Adrenal gland (tissue), 9 donors: ENCODE measurements at regions not wholly inside any gene's neighbourhood (a gene's known extent, or its start where the extent isn't known, plus 50 kb on each side); places are given as distances from the start of the nearest gene placed in this dataset.

Source experiments
- DNase-seq, 7 donors: peaks; one replicate each; pipeline ENCODE4 v3.0.0-alpha.2; 2019 to 2020
- H3K27ac ChIP-seq, 5 donors: fragments of 200-600 bp; sonication (generic) in 4 of 5; 1 replicate in 3 of 5; 2 replicates in 2 of 5; pipeline versions ENCODE4 v1.5.1 to v1.8.0; 2016 to 2020; ENCODE audit warnings: mild to moderate bottlenecking in 1 of 5
- H3K27me3 ChIP-seq: fragments of 200-600 bp; 2 replicates; pipeline ENCODE4 v1.8.0; 2021
- H3K36me3 ChIP-seq, 2 donors: fragments of 200-600 bp; replicated peaks in 1 of 2; 1 replicate in 1 of 2; 2 replicates in 1 of 2; pipeline versions ENCODE4 v1.5.1 to v1.8.0; 2018 to 2022
- H3K4me1 ChIP-seq, 2 donors: fragments of 200-600 bp; replicated peaks in 1 of 2; 1 replicate in 1 of 2; 2 replicates in 1 of 2; pipeline versions ENCODE4 v1.5.1 to v1.8.0; 2018 to 2021
- H3K4me3 ChIP-seq, 4 donors: fragments of 200-600 bp; sonication (generic) in 3 of 4; one replicate each; pipeline ENCODE4 v1.5.1; 2016 to 2018
- H3K9me3 ChIP-seq, 3 donors: fragments of 200-600 bp; sonication (generic) in 1 of 3; replicated peaks in 1 of 3; 1 replicate in 2 of 3; 2 replicates in 1 of 3; pipeline versions ENCODE4 v1.5.1 to v1.8.0; 2016 to 2021
- CTCF ChIP-seq, 6 experiments: fragments of 450-650 bp in 4 of 6; fragments of 200-600 bp in 2 of 6; sonication (generic) in 1 of 6; IDR thresholded peaks; 1 replicate in 5 of 6; 2 replicates in 1 of 6; pipeline versions ENCODE4 v1.5.1 to v1.8.0; 2016 to 2021; ENCODE audit warnings: antibody characterized with exemption in 6 of 6, mild to moderate bottlenecking in 2 of 6, moderate library complexity in 1 of 6
- POLR2A ChIP-seq, 2 donors: fragments of 450-650 bp; IDR thresholded peaks; one replicate each; pipeline ENCODE4 v1.6.1; 2017; ENCODE audit warnings: antibody characterized with exemption in 2 of 2, mild to moderate bottlenecking in 2 of 2, moderate library complexity in 1 of 2
- WGBS, 4 donors: extraction: QIAGEN DNeasy Blood & Tissue Kit in 2 of 4; methylation state at CpG; one replicate each; pipeline versions ENCODE4 v1.1.5 to v1.1.7; 2013 to 2017; 5-methylcytosine and 5-hydroxymethylcytosine counted together
- intact Hi-C, 2 donors: fragments of 100-400 bp; cut with DNase I; formaldehyde crosslinking; loops; one replicate each; pipeline versions ENCODE4 v1.14.1 to v1.15.0; 2022 to 2023
- donor health status: healthy with polysubstance abuse.
- donor health status: Bipolar disorder and iron deficiency.
- donor health status: DM: yes; HTN: yes; CAD: no.
- donor health status: DM: no; HTN: no; CAD: no.
- donor health status: DM: no; HTN: no; CAD: no.

GRCh38 chr20:52812231-52812847 lies 159.8 kb upstream of the TSHZ2 start:
- Histone ChIP-seq H3K4me3 (no peak overlapping the region), H3K27me3 (no peaks in the 10 kb centered on the region), H3K4me1 (no peaks in the 10 kb centered on the region), H3K9me3 (no peaks in the 10 kb centered on the region), H3K27ac (no peak overlapping the region), H3K36me3 (no peaks in the 10 kb centered on the region)
- no peak for TF ChIP-seq POLR2A (IDR thresholded peaks at IDR 0.05)
- TF ChIP-seq CTCF (IDR thresholded peaks at IDR 0.05), result no peak
- peak; percentile 27 to 66 (median 51) for DNase-seq
- intact Hi-C loops, result no loop called here
- 80 to 89% (median 87%) methylated on average over 4 of the region's 4 CpGs for WGBS, 4 donors

GRCh38 chr20:52809003-52809402 lies 163.2 kb upstream of the TSHZ2 start:
- Histone ChIP-seq H3K4me3 (no peak overlapping the region), H3K36me3 (no peaks in the 10 kb centered on the region), H3K9me3 (no peaks in the 10 kb centered on the region), H3K27me3 (no peaks in the 10 kb centered on the region), H3K4me1 (peaks cover 7 to 19% of the 10 kb centered on the region in 2 donors), H3K27ac (no peak overlapping the region)
- WGBS, 4 donors, result 55 to 67% (median 60%) methylated on average over 5 of the region's 5 CpGs
- intact Hi-C loops, result no loop called here
- TF ChIP-seq POLR2A (IDR thresholded peaks at IDR 0.05) (no peak), CTCF (IDR thresholded peaks at IDR 0.05) (no peak)
- DNase-seq, result no peak

GRCh38 chr20:52806918-52807317 lies 165.2 kb upstream of the TSHZ2 start:
- peak in 1 of 7 donors; percentile 47 for DNase-seq
- TF ChIP-seq CTCF (IDR thresholded peaks at IDR 0.05), result no peak
- no peak for TF ChIP-seq POLR2A (IDR thresholded peaks at IDR 0.05)
- Histone ChIP-seq H3K36me3 (no peaks in the 10 kb centered on the region), H3K4me1 (peaks cover 7 to 23% of the 10 kb centered on the region in 2 donors), H3K27me3 (no peaks in the 10 kb centered on the region), H3K9me3 (no peaks in the 10 kb centered on the region), H3K4me3 (no peak overlapping the region), H3K27ac (no peak overlapping the region)
- intact Hi-C loops, result no loop called here
- 48 to 60% (median 55%) methylated on average over 4 of the region's 4 CpGs for WGBS, 4 donors

GRCh38 chr20:52805843-52806242 lies 166.3 kb upstream of the TSHZ2 start:
- Histone ChIP-seq H3K9me3 (no peaks in the 10 kb centered on the region), H3K4me1 (peaks cover 7 to 34% of the 10 kb centered on the region in 2 donors), H3K36me3 (no peaks in the 10 kb centered on the region), H3K27ac (peak overlapping the region in 1 of 5 donors; percentile 55), H3K27me3 (no peaks in the 10 kb centered on the region), H3K4me3 (no peak overlapping the region)
- 61 to 70% (median 67%) methylated on average over 2 of the region's 2 CpGs for WGBS, 4 donors
- TF ChIP-seq POLR2A (IDR thresholded peaks at IDR 0.05), result no peak
- no peak for TF ChIP-seq CTCF (IDR thresholded peaks at IDR 0.05)
- no peak for DNase-seq
- intact Hi-C loops, result no loop called here
